LNCaP clone FGC (cell line): ENCODE measurements at regions not wholly inside any gene's neighbourhood (a gene's known extent, or its start where the extent isn't known, plus 50 kb on each side); places are given as distances from the start of the nearest gene placed in this dataset.

Source experiments
- DNase-seq: peaks from one replicate; pipeline ENCODE4 v3.0.0-alpha.2; 2011; ENCODE audit warnings: low read depth
- H3K4me3 ChIP-seq: 2 replicates; pipeline ENCODE4 v1.5.1; 2011; ENCODE audit warnings: mild to moderate bottlenecking, low read depth, low read length, control low read depth
- TF ChIP-seq, protein P1 (sequence below): IDR thresholded peaks from 2 replicates; pipeline ENCODE4 v1.5.1; 2012; ENCODE audit warnings: mild to moderate bottlenecking; ENCODE audit not compliant: control insufficient read depth, insufficient read depth; ENCODE audit errors: extremely low read depth

- no peak overlapping the region for H3K4me3 ChIP-seq
- no peak for DNase-seq
- TF ChIP-seq, protein P1, sequence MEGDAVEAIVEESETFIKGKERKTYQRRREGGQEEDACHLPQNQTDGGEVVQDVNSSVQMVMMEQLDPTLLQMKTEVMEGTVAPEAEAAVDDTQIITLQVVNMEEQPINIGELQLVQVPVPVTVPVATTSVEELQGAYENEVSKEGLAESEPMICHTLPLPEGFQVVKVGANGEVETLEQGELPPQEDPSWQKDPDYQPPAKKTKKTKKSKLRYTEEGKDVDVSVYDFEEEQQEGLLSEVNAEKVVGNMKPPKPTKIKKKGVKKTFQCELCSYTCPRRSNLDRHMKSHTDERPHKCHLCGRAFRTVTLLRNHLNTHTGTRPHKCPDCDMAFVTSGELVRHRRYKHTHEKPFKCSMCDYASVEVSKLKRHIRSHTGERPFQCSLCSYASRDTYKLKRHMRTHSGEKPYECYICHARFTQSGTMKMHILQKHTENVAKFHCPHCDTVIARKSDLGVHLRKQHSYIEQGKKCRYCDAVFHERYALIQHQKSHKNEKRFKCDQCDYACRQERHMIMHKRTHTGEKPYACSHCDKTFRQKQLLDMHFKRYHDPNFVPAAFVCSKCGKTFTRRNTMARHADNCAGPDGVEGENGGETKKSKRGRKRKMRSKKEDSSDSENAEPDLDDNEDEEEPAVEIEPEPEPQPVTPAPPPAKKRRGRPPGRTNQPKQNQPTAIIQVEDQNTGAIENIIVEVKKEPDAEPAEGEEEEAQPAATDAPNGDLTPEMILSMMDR: no peak
Measured at GRCh38 chr2:34291076-34291475, 692.0 kb upstream of the FAM98A start.

- no peak for DNase-seq
Measured at GRCh38 chr2:34288016-34288415, 688.9 kb upstream of the FAM98A start.

DNA sequence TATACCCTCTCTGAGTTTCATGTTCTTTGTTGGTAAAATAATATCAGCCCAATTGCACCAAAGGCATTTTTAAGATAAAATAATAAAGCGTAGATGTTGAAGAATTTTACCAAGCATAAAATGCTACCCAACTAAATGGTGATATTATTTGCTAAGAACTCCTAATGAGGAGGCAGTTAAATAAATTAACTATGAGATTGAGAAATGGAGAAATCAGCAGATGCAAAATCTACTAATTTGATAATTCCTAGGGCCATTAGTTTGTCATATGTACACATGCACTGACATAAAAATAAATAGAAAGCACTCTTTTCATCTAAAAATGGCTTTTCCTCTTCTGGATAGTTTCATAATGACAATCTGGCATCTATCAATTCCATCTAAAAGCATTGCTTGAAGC, 681.5 kb upstream of the FAM98A start:
- DNase-seq: no peak
- TF ChIP-seq, protein P1: no peak
- no peak overlapping the region for H3K4me3 ChIP-seq

More at GRCh38 chr2:34288016-34288415, 688.9 kb upstream of the FAM98A start:
- TF ChIP-seq, protein P1: no peak
- no peak overlapping the region for H3K4me3 ChIP-seq

DNA sequence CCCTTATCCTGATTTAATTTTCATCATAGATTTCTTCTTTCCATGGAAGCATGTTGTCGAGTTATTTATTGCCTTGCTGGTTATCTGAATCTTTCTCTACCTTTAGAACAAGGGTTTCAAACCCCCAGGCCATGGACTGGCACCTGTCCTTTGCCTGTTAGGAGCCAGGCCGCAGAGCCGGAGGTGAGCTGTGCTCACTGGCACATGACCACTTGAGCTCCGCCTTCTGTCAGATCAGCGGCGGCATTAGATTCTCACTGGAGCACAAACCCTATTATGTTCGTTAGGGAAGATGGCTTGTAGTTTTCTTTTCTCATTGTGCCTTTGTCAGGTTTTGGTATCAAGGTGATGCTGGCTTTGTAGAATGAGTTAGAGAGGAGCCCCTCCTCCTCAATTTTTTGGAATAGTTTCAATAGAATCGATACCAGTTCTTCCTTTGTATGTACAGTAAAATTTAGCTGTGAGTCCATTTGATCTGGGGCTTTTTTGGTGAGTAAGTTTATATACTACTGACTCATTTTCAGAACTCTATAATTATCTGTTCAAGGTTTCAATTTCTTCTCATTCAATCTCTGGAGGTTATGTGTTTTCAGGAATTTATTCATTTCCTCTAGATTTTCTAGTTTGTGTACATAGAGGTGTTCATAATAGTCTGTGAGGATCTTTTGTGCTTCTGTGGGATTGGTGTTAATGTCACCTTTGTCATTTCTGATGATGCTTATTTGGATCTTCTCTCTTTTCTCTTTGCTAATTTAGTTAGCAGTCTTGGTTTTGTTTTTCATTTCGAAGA, 668.0 kb upstream of the FAM98A start:
- TF ChIP-seq, protein P1: no peak
- no peak for DNase-seq
- H3K4me3 ChIP-seq: no peak overlapping the region

DNA sequence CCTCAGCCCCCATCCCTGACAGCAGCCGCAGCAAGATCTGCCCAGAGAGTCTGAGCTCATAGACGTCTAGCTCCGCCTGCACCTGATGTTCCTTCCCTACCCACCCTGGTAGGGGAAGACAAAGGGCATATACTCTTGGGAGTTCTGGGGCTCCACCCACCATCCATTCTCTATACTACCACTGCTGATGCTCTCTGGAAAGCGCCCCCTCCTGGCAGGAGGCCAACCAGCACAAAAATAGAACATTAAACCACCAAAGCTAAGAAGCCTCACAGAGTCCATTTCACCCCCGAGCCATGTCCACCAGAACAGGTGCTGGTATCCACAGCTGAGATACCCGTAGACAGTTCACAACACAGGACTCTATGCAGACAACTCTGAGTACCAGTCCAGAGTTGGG, 662.6 kb upstream of the FAM98A start:
- H3K4me3 ChIP-seq: no peak overlapping the region
- DNase-seq: no peak
- TF ChIP-seq, protein P1: no peak

- TF ChIP-seq, protein P1: no peak
- H3K4me3 ChIP-seq: no peak overlapping the region
- no peak for DNase-seq
Measured at GRCh38 chr2:34254272-34254878, 655.3 kb upstream of the FAM98A start.

- TF ChIP-seq, protein P1: no peak
- H3K4me3 ChIP-seq: no peak overlapping the region
- DNase-seq: no peak
Measured at GRCh38 chr2:34252111-34252510, 653.0 kb upstream of the FAM98A start.
